Fibroblast of skin of scalp (primary cell): ENCODE measurements at regions not wholly inside any gene's neighbourhood (a gene's known extent, or its start where the extent isn't known, plus 50 kb on each side); places are given as distances from the start of the nearest gene placed in this dataset.

ENCODE experiments used
- DNase-seq: peaks from one replicate; pipeline ENCODE4 v3.0.0-alpha.2; 2013

DNA sequence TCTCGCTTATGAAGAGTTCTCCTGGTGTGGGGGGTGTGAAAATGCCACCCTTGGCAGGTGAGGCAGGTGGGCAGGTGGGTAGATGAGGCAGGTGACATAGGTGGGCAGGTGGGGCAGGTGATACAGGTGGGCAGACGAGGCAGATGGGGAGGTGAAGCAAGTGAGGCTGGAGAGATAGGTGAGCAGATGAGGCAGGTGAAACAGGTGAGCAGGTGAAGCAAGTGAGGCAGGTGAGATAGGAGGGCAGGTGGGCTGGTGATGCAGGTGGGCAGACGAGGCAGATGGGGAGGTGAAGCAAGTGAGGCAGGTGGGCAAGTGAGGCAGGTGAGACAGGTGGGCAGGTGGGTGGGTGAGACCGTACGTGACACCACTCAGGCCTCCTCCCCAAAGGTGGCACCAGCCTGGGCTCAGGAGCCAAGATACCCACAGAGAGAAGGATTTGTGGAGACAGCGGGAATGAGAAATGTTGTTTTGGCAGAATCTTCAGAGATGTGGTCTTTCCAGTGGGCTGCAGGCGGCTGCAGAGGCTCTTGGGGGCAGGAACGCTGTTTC lies 232.3 kb upstream of the MYT1L start:
- DNase-seq: no peak

DNA sequence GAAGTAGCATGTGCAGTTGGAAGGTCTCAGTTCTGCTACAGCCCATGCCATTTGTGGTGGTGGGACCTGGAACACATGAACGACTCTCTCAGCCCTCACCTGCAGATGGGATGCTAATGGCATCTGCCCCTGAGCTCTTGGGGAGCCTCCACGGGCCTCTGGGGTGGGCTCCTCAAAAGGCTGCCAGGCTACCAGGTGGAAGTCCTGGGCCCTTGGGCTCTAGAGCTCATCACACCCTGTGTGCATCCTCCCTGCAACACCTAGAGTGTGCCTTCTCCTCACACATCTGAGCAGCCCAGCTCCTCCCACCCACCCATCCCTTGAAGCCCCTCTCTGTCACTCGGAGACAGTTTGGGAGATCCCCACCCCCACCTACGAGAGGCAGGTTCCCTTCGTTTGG lies 231.8 kb upstream of the MYT1L start:
- DNase-seq: no peak

DNA sequence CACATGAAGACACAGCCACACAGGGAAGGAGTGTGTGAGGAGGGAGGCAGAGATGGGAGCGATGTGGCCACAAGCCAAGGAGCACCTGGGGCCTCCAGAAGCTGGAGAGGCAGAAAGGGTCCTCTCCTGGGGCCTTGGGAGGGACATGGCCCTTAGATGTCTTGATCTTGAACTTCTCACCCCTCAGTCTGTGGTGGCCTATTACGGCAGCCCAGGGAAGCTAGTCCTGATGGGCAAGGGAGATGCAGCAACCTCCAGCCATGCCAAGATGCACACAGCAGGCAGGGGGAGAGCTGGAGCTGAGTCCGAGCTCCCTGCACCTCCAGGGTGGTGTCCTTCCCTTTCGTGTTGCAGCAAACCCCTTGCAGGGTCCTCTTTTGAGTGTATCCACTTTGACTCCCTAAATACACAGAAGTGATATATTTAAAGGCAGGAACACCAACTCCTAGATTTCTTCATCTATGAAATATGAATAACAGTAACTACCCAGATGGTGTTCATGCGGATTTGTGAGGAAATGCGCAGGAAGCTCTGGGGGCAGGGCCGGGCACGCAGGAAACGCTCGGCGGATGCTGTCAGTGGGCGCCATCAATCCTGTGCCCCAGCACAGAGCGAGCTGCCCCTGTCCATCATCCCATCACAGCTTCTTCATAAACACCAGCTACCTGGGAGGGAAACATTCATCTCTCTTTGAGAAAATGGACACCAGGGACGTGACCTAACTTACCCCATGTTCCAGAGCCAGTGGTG lies 230.4 kb upstream of the MYT1L start:
- DNase-seq: no peak

DNA sequence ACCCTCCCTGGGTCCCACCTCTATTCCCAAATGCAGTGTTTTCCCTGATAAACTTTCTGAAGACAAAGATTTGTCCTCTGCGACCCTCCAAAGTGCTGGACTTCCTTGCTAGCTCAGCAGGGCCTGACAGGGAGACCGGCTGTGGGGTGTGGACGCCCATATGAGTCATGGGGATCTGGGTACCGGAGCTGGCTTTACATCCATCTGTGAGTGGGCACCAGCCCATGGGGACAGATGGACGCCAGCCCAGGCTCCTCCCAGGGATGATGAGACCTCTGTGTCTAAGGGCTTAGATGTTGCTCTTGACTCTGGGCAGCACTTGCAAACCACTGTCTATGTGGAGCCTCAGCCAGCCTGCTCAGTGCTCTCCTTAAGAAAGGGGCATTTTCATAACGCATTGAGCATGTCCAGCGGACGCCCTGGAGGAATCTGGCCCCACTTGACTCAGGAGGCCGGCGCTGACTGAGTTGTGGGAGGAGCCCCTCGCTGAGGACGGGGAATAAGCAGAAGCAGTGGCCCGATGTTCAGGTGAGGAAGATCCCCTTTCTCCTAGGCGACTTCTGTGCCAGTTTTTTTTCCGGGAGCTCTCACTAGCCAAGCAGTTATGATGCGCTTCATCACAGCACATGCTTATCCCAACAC lies 229.4 kb upstream of the MYT1L start:
- no peak for DNase-seq

DNA sequence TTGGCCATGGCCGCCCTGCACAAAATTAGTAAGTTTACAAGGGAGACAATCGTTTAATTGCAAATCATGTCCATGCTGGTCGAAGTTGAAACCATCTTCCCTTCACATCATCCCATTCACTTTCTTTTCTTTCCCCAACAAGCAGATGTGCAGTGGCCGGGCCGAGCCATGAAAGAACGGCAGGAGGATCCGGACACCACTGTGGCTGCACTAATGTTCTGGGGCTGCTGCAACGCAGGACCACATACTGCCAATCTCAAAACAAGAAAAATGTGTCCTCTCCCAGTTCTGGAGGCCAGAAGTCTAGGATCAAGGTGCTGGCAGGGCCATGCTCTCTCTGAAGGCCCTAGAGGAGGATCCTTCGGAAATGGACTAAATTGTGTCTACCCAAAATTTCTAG lies 227.4 kb upstream of the MYT1L start:
- no peak for DNase-seq

DNA sequence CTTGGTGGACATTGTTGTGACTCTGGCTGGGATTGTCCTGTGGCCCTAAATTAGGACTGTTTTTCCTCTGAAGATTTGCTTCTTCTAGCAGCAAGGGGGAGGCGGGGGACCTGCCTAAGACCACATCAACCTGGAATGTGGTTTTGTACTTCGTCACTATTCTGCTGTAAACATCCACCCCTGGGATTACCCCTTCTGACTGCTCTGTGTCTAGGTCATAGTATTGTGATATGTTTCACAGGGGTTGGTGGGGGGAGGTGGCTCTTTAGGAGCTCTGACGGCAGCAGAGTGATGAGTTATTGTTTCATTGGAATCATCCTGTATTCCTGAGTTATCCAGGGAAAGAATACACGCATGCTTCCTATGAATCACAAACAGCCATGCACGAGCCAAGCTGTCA lies 226.4 kb upstream of the MYT1L start:
- no peak for DNase-seq

DNA sequence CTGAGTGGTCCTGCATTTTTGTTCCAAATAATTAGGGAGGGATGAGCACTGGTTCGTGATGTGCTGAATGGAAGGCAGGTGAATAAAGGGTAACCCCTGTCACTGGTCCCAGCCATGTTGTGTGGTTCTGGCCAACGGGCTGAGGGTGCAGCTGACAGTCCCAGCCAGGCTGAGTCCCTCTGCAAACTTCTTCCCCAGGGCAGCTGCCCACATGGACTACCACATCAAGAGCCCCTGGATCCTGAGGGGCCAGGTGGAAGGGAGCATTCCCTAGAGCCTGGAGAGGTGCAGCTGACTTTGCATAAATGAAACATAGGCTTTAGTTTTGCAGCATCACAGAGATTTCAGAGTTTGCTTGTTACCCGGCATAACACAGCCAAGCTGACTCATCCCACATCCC lies 219.8 kb upstream of the MYT1L start:
- DNase-seq: no peak

DNA sequence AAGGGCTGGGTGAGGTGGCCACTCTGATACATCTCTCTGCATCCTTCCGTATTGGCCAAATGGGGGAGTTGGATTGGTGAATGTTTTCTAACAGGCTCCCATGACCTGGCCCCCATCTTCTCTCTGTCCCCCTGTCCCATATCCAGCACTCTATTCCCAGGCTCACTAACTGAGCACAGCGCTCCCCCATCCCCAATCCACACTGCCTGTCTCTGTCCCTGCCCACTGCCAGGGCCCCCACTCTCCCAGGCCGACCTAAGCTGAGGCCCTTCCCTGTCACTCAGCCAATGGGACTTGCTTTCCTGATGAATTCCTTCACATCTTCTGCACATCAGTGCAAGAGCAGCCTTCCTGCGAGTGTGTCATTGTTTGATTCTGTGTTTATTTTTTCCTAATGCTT lies 216.8 kb upstream of the MYT1L start:
- DNase-seq: no peak

DNA sequence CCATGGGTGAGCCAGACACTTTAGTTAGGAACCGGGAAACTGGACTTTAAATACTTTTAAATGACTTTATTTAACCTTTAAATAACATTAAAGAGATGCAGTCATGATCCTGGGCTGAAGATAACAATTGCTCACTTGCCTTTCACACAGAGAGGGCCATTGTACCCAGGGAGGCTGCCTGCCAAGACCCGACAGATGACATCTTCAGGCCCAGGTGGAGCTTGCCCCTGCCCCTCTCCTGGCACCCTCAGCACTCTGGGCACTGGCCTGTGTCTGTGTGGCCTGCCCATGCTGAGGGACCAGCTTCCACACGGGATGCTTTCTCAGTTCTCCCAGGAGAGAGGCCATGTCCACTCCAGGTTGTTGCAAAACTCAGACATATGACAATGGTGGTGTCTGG lies 216.4 kb upstream of the MYT1L start:
- DNase-seq: no peak

DNA sequence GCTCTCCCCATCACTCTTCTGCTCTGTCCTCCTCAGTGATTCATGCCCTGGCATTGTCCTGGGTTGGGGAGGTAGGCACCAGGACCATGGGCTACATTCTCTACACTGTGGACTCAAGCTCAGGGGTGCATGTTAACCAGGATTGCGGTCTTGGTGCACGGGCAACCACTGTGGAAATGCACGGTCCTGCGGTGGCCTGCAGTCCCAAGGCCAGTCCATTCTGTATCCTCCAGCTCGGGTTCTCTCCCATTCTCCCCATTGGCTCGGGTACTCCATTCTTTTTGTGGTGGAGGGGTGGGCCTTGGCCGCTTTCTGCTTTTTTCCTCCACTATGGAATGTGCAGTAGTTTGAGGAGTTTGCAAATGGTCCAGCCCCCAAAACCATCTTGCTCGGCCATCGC lies 215.0 kb upstream of the MYT1L start:
- DNase-seq: no peak

DNA sequence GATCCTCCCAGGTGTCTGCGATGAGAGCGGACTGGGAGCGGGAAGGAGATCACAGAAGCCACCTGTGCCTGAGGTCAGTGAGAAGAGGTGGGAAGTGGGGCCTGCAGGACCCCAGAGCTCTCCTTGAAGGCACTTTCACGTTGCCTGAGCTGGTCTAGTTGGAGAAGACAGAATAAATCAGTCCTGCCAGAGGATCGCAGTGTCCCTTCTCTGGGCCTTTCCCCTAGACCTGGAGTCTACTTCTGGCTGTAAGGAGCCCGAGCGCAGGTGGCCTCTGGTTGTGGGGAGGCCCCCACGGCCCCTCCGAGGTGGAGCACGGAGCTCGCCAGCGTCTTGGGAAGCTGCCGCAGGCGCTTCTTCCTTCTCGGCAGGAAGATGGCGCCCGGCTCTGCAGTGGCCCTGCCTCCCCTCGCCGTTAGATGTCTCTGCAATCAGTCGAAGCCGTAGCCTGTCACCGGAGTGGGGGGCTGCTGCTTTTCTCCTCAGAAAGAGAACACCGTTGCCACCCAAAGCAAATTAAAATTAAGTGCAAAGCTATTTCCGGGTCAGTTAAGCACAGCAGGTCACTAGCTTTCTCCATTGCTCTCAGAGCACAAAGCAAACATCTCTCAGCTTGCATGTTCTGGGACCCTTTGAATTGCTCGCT lies 212.0 kb upstream of the MYT1L start:
- no peak for DNase-seq

DNA sequence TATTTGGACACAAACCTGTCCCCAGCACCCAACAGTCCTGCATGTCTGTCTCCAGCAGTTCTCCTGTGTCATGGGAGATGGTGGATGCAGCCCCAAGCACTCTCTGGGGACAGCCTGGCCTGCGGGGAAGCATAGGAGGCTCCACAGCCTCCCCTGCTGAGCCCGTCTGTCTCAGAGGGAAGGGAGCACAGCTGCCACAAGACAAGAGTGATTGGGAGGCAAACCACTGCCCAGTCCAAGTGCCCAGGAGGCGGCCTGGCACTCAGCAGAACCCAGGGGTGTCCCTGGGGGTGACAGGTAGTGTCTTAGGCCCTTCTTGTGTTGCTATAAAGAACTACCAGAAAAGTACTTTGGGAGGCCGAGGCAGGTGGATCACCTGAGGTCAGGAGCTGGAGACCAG lies 211.2 kb upstream of the MYT1L start:
- DNase-seq: no peak

DNA sequence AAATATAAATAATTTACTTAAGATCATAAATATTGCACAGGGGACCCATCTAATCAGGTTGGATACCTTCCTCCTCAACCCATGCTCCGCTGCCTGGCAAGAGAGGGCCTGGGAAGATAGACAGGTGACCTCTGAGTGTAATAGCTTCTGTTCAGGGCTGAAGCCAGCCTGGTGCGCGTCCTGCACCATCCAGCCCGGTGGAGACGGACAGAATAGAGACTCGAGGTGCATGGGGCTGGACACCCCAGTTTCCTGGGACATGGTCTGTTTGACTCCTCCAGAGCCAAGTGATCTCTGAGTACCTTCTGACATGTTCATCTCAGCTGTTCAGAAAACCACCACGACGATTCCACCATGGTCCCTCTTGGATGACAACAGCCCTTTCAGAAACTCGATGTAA lies 209.3 kb upstream of the MYT1L start:
- DNase-seq: no peak

DNA sequence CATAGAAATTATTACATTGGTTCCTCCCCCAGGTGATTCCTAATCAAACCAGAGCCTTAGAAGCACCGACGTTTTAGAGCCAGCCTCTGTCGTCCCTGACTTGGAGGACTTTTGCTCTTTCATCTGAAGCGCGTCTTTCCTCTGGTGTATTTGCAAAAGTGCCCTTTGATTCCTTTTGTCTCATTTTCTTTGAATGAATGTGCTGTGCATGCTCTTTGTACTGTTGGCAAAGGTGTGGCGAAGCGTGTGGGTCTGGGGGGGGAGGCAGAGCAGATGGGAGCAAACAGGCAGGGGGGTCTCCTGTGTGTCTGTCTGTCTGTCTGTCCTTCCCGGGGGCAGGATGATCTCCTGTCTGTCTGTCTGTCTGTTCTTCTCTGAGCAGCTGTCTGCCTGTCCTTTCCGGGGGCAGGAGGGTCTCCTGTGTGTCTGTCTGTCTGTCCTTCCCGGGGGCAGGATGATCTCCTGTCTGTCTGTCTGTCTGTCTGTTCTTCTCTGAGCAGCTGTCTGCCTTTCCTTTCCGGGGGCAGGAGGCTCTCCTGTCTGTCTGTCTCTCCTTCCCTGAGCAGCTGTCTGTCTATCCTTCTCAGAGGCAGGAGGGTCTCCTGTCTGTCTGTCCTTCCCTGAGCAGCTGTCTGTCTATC lies 205.5 kb upstream of the MYT1L start:
- DNase-seq: no peak

DNA sequence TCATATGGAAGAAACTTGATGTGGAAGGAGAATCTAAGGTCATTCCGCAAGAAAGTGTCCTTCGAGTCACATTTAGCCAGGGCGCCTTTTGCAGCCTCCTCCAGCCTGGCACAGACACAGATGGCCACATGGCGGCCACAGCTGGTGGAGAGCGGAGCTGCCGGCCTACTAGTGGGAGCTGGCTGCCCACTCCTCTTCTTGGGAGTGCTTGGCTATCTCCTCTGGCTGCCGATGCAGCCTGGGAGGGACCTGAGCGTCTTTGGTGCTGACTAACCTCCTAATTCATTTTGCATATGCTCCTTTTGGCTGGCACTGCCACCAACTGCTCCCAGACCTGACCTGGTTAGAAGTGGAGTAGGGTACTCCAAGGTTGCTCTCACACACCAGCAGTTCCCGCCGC lies 199.3 kb upstream of the MYT1L start:
- DNase-seq: no peak

DNA sequence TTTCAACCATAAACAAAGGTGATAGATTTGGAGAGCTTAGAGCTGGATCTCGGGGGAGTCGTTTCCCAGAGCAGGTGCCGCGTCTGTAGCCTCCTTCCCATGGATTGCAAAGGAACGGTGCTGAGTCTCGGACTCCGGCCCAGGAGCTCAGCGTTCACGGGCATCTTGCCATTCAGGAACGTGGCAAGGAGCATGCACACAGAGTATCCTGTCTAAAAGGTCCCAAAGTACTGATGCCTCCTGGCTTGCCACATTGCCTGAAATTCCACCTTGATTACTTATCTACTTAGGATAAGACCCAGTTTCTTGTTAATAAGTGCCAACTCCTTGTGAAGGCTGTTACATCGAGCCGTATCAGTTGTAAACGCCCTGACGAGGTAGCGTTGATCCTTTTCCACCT lies 197.8 kb upstream of the MYT1L start:
- DNase-seq: no peak

DNA sequence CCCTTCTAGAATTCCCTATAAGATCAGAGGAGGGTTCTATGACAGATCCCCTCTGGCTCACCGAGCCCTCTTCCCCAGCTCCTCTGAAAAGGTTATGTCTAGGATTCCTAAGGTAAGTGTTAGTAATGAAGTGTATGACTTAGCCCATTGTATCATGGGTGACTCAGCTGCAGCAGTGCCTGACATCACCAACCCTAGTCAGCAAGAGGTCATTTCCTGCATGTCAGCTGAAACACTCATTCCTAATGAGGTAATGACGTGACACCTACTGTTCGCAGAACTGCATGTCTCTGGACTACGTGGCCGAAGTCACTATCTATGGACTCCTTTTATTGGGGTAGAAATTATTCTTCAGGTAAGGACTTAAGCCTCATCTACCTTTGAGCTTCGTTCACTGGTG lies 196.1 kb upstream of the MYT1L start:
- DNase-seq: no peak

DNA sequence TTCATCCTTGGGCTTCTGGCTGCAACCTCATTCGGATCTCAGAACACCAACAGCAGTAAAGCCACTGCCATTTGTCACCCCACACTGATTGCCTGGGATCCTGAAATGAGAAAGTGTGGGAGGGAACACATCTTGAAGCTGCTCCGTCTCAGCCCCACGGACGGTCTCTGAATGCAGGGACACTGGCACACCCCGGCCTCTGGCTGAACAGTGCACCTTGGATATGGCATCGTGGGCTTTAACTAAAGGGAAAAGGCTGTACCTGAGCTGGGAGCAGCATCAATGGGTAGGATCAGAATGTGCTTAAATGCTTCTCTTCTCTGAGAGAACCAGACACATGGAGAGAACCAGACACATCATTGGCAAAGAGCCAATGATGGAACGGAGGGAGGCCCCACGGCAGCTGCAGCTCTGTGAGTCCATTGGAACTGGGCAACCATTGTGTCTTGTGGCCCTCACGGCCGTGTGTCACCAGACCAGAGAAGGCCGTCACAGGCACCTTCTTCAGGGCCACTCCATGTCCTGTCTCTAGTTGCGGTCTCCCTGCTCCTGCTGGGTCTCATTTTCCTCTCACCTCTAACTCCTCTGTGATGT lies 193.4 kb upstream of the MYT1L start:
- no peak for DNase-seq

DNA sequence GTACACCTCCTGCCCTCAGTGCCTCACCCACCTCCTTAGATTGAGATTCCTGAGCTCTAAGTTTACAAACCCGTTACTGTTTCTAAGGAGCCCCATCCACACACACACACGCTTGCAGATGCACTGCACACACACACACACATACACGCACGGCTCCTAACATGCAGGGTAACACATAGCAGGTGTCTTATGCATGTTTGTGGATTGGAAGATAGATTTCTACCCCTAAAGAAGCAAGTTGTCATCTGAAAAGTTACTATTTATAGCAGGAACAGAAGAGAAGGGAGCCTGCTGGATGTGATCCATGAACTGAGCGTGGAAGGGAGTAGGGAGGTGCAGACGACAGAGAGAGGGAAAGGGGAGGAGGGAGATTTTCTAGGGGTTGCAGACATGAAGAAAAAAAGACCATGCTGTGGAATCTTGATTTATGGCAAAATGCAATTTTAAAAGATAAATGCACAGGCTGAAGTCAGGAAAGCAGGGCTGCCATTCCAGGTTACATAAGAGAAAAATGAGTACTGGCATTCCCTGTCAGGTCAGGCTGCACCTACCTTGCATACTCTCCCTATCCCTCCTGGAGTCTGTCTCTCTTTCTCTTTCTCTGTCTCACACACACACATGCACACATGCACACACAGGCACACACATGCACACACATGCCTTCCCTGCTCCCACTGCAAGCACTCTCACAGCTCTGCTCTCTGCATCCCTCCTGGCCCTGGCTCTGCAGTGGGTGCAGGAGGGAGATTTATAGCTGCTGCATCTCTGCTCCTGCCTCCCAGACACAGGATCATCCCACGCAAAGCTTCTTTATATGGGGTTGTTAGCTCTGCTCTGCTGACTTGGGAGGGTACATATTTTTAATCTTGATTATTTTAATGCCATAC lies 192.6 kb upstream of the MYT1L start:
- DNase-seq: no peak

DNA sequence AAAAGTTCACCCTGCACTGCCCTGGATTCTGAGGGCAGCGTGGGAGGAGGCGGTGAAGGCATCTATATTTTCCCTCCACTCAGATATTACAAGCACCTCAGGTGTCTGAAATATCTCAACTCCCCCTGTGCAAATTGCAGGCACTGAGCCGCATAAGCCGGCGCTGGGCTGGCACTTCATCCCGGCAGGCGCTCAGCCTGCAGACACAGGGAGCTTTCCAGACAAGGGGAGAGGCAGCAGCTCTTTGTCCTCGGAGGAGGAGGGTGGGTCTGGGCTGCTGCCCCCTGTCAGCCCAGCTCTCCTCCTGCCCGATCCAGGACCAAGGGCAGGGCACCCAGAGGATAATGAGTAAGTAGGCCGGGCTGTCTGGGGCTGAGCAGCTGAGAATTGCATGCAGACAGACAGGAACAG lies 189.3 kb upstream of the MYT1L start:
- no peak for DNase-seq

DNA sequence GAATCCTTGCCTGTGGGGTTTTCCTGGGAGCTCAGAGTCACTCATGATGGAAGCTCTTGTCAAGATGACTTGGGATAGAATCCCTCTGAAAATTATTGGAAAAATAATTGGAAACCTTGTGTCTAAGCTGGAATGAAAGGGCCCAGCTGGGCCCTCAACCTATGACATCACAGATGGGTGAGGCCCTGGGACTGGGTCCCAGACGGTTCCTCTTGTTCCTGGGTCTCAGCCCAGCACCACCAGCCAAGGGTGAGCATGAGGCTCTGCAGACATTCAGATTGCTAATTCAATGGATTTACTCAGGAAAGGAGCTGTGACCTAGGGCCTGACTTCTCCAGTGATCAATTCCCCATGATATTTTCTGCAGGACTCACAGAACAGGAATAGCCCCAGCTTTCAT lies 188.3 kb upstream of the MYT1L start:
- DNase-seq: no peak

DNA sequence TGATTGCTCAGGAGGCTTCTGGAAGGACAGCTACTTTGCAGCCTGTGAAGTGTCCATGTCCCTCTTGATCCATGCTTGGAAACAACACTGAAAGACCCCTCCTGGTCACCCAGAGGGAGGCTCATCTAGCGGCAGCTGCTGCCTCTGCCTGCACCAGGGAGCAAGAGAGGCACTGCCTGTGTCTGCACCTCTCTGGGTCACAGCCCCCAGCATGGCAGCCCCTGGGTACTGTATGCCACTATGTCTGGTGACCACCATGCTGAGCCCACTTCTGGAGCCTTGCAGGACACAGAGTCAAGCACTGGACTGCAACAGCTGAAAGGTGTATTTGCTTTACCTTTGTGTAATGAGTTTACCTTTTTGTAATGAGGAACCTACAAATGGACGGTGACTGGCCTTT lies 186.3 kb upstream of the MYT1L start:
- DNase-seq: no peak
